ENCODE measurements at regions not wholly inside any gene's neighbourhood (a gene's known extent, or its start where the extent isn't known, plus 50 kb on each side); places are given as distances from the start of the nearest gene placed in this dataset.

- no peaks in the 10 kb centered on the region for H3K36me3 ChIP-seq (replicated peaks in 1 of 2; ENCODE audit: control insufficient read depth in 1 of 2, insufficient read depth in 2 of 2, low read length in 2 of 2)
- no peaks in the 10 kb centered on the region for H4K20me1 ChIP-seq (ENCODE audit: insufficient read depth, low read length)
- no peak overlapping the region for H3K27ac ChIP-seq (ENCODE audit: low read depth in 1 of 2, low read length in 2 of 2)
- no peak overlapping the region for H2AFZ ChIP-seq (ENCODE audit: insufficient read depth, low read depth, low read length, poor library complexity, severe bottlenecking)
- Mint-ChIP-seq H3K27me3 (ENCODE audit: low read depth in 3 of 3) (peaks cover 0 to 2% (median 0%) of the 10 kb centered on the region in 3 donors), H3K9me3 (peaks cover 0 to 7% (median 0%) of the 10 kb centered on the region in 7 donors), H3K4me3 (no peak overlapping the region), H3K4me1 (no peaks in the 10 kb centered on the region), H3K36me3 (no peaks in the 10 kb centered on the region), H3K27ac (no peak overlapping the region)
- no peak overlapping the region for H3K9ac ChIP-seq (ENCODE audit: insufficient read depth, low read length, poor library complexity, severe bottlenecking)
- no peak for DNase-seq
- no peak overlapping the region for H3K4me3 ChIP-seq (replicated peaks in 1 of 3; ENCODE audit: low read depth in 2 of 3, low read length in 3 of 3)
- H3K79me2 ChIP-seq (ENCODE audit: insufficient read depth, low read length) = no peaks in the 10 kb centered on the region
- peaks cover 0 to 2% of the 10 kb centered on the region in 2 donors for H3K27me3 ChIP-seq (ENCODE audit: control insufficient read depth in 2 of 2, insufficient read depth in 2 of 2, low read length in 2 of 2)
- H3K4me2 ChIP-seq (replicated peaks; ENCODE audit: extremely low read depth, low read length, poor library complexity, severe bottlenecking) = no peak overlapping the region
- intact Hi-C loops (cut with micrococcal nuclease) = no loop called here
- no peak for TF ChIP-seq CTCF (IDR thresholded peaks at IDR 0.05)
- no peaks in the 10 kb centered on the region for H3K4me1 ChIP-seq (ENCODE audit: control insufficient read depth in 1 of 2, insufficient read depth in 2 of 2, low read length in 2 of 2)
- 90% methylated on average over 1 of the region's 3 CpGs for WGBS (ENCODE audit: insufficient coverage)
- H3K9me3 ChIP-seq (replicated peaks in 1 of 2; ENCODE audit: control insufficient read depth in 1 of 2, insufficient read depth in 1 of 2, low read length in 2 of 2) = no peaks in the 10 kb centered on the region
Measured at GRCh38 chr20:39213476-39214145, 251.5 kb downstream of the DHX35 start.

GRCh38 chr20:39211060-39211748 lies 249.1 kb downstream of the DHX35 start:
- H3K36me3 Mint-ChIP-seq = no peaks in the 10 kb centered on the region
- WGBS (ENCODE audit: insufficient coverage) = 83% methylated on average over 1 of the region's 5 CpGs
- Histone ChIP-seq H3K9ac (ENCODE audit: insufficient read depth, low read length, poor library complexity, severe bottlenecking) (no peak overlapping the region), H3K27ac (ENCODE audit: low read depth in 1 of 2, low read length in 2 of 2) (no peak overlapping the region), H3K27me3 (ENCODE audit: control insufficient read depth in 2 of 2, insufficient read depth in 2 of 2, low read length in 2 of 2) (no peaks in the 10 kb centered on the region), H3K4me2 (replicated peaks; ENCODE audit: extremely low read depth, low read length, poor library complexity, severe bottlenecking) (no peak overlapping the region), H4K20me1 (ENCODE audit: insufficient read depth, low read length) (no peaks in the 10 kb centered on the region), H3K36me3 (replicated peaks in 1 of 2; ENCODE audit: control insufficient read depth in 1 of 2, insufficient read depth in 2 of 2, low read length in 2 of 2) (no peaks in the 10 kb centered on the region), H3K9me3 (replicated peaks in 1 of 2; ENCODE audit: control insufficient read depth in 1 of 2, insufficient read depth in 1 of 2, low read length in 2 of 2) (no peaks in the 10 kb centered on the region), H3K4me3 (replicated peaks in 1 of 3; ENCODE audit: low read depth in 2 of 3, low read length in 3 of 3) (no peak overlapping the region), H2AFZ (ENCODE audit: insufficient read depth, low read depth, low read length, poor library complexity, severe bottlenecking) (no peak overlapping the region), H3K4me1 (ENCODE audit: control insufficient read depth in 1 of 2, insufficient read depth in 2 of 2, low read length in 2 of 2) (no peaks in the 10 kb centered on the region), H3K79me2 (ENCODE audit: insufficient read depth, low read length) (no peaks in the 10 kb centered on the region)
- H3K4me3 Mint-ChIP-seq = no peak overlapping the region
- H3K9me3 Mint-ChIP-seq = peaks cover 0 to 7% (median 2%) of the 10 kb centered on the region in 7 donors
- H3K27me3 Mint-ChIP-seq (ENCODE audit: low read depth in 3 of 3) = peaks cover 0 to 2% (median 0%) of the 10 kb centered on the region in 3 donors
- intact Hi-C loops (cut with micrococcal nuclease) = no loop called here
- H3K4me1 Mint-ChIP-seq = no peaks in the 10 kb centered on the region
- DNase-seq = no peak
- no peak overlapping the region for H3K27ac Mint-ChIP-seq
- TF ChIP-seq CTCF (IDR thresholded peaks at IDR 0.05) = no peak
